Cardiac fibroblast (primary cell): ENCODE measurements at regions not wholly inside any gene's neighbourhood (a gene's known extent, or its start where the extent isn't known, plus 50 kb on each side); places are given as distances from the start of the nearest gene placed in this dataset.
A peak's percentile ranks its signal among the peaks of the same experiment; 100 is the strongest.
"Not testable (repeated sequence)": the region's sequence is repeated elsewhere in the genome, so short reads cannot be mapped to it uniquely, and the experiment has no call there.

Experiments
- DNase-seq, 2 donors: peaks; one replicate each; pipeline versions ENCODE4 v3.0.0 to v3.0.0-alpha.2; 2010; ENCODE audit warnings: low read depth in 2 of 2
- H3K4me3 ChIP-seq, 2 donors: replicated peaks in 1 of 2; 1 replicate in 1 of 2; 2 replicates in 1 of 2; pipeline ENCODE4 v1.5.1; 2011; ENCODE audit warnings: low read depth in 2 of 2, low read length in 2 of 2, mild to moderate bottlenecking in 2 of 2, moderate library complexity in 1 of 2
- TF ChIP-seq, protein P1 (sequence below): IDR thresholded peaks from one replicate; pipeline ENCODE4 v1.5.1; 2011; ENCODE audit warnings: low read depth, mild to moderate bottlenecking, low read length, inconsistent platforms

GRCh38 chr7:67348171-67348570, 351.5 kb downstream of the TYW1 start:
- no peak for DNase-seq
- TF ChIP-seq, protein P1, sequence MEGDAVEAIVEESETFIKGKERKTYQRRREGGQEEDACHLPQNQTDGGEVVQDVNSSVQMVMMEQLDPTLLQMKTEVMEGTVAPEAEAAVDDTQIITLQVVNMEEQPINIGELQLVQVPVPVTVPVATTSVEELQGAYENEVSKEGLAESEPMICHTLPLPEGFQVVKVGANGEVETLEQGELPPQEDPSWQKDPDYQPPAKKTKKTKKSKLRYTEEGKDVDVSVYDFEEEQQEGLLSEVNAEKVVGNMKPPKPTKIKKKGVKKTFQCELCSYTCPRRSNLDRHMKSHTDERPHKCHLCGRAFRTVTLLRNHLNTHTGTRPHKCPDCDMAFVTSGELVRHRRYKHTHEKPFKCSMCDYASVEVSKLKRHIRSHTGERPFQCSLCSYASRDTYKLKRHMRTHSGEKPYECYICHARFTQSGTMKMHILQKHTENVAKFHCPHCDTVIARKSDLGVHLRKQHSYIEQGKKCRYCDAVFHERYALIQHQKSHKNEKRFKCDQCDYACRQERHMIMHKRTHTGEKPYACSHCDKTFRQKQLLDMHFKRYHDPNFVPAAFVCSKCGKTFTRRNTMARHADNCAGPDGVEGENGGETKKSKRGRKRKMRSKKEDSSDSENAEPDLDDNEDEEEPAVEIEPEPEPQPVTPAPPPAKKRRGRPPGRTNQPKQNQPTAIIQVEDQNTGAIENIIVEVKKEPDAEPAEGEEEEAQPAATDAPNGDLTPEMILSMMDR = no peak
- no peak overlapping the region for H3K4me3 ChIP-seq

GRCh38 chr7:67357653-67358052, 361.0 kb downstream of the TYW1 start:
- not testable (repeated sequence) for H3K4me3 ChIP-seq, DNase-seq

DNA sequence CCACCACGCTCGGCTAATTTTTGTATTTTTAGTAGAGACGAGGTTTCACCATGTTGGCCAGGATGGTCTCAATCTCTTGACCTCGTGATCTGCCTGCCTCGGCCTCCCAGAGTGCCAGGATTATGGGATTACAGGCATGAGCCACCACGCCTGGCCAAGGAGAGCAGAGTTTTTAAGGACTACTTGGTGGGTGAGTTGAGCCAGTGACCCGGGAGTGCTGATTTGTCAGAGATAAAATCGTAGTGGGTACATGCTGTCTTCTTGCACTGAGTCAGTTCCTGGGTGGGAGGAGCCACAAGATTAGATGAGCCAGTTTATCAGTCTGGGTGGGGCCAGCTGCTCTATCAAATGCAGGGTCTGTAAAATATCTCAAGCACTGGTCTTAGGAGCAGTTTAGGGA, 361.7 kb downstream of the TYW1 start:
- peak; percentile 6 to 10 for DNase-seq
- H3K4me3 ChIP-seq = not testable (repeated sequence)

- not testable (repeated sequence) for DNase-seq, H3K4me3 ChIP-seq
Measured at GRCh38 chr7:67358738-67359137, 362.1 kb downstream of the TYW1 start.

DNA sequence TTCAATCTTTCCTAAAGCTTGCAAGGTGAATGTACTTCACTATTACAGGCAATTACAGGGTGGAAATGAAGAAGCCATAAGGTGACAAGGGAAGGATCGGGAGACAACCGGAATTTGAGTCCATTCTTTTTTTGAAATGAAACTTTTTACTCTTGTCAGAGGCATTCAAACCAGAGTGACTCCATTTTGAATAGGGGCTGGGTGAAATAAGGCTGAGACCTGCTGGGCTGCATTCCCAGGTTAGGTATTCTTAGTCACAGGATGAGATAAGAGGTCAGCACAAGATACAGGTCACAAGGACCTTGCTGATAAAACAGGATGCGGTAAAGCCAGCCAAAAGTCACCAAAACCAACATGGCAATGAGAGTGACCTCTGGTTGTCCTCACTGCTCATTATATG, 363.3 kb downstream of the TYW1 start:
- H3K4me3 ChIP-seq = no peak overlapping the region
- no peak for DNase-seq
- TF ChIP-seq, protein P1 = no peak

GRCh38 chr7:67361150-67361549, 364.5 kb downstream of the TYW1 start:
- H3K4me3 ChIP-seq = no peak overlapping the region
- TF ChIP-seq, protein P1 = no peak
- no peak for DNase-seq

DNA sequence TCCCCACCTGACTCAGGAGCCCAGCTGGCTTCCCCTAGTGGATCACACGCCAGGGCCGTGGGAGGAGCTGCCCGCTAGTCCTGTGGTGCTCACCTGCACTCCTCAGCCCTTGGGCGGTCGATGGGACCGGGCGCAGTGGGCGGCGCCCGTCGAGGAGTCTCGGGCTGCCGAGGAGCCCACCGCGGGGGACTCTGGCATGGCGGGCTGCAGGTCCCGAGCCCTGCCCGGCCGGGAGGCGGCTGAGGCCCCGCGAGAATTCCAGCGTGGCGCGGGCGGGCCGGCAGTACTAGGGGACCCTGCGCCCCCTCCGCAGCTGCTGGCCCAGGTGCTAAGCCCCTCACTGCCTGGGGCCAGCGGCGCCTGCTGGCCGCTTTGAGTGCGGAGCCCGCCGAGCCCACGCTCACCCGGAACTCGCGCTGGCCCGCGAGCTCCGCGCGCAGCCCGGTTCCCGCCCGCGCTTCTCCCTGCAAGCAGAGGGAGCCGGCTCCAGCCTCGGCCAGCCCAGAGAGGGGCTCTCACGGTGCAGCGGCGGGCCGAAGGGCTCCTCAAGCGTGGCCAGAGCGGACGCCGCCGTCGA, 367.9 kb downstream of the TYW1 start:
- no peak overlapping the region for H3K4me3 ChIP-seq
- TF ChIP-seq, protein P1 = no peak
- DNase-seq = no peak

DNA sequence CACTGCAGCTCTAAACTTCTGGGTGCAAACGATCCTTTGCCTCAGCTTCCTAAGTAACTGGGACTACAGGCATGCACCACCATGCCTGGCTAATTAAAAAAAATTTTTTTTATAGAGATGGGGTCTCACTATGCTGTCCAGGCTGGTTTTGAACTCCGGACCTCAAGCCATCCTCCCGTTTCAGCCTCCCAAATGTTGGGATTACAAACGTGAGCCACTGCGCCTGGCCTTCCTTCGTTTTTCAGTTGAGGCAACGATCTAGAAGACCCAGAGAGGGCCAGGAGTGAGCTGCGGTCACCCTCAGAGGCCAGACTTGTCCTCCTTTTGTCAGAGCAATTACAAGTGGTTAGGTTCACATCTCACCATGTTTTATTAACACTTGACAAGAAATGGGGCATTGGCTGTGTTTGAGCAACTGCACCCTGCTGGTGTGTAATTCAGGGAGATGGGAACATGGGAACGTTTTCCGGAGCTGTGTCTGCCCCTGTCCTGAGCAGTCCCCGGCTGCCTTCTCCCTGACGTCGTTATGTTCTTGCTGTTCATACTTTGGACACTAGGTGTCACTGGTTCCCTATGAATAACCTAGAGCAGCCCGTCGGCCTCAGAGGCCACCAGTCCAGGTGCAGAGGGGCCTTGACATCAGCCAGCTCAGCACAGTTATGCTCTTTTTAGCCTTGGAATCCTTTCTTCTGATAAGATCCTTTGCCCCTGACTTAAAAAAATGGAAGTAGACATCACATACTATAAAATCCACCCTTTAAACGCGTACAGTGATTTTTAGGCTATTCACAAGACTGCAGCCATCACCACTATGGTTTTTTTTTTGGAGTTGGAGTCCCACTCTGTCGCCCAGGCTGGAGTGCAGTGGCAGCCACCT, 375.0 kb downstream of the TYW1 start:
- H3K4me3 ChIP-seq = no peak overlapping the region
- DNase-seq = peak; percentile 76 to 81
- TF ChIP-seq, protein P1 = peak; percentile 77

DNA sequence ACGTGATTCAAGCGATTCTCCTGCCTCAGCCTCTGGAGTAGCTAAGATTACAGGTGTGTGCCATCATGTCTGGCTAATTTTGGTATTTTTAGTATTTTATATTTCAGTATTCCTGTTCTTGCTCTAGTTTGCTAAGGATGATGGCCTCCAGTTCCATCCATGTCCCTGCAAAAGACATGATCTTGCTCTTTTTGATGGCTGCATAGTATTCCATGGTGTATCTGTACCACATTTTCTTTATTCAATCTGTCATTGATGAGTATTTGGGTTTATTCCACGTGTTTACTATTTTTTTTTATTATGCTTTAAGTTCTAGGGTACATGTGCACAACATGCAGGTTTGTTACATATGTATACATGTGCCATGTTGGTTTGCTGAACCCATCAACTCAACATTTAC, 376.8 kb downstream of the TYW1 start:
- H3K4me3 ChIP-seq, DNase-seq: not testable (repeated sequence)
